GM20000 (cell line): ENCODE measurements at regions not wholly inside any gene's neighbourhood (a gene's known extent, or its start where the extent isn't known, plus 50 kb on each side); places are given as distances from the start of the nearest gene placed in this dataset.
"Not testable (repeated sequence)": the region's sequence is repeated elsewhere in the genome, so short reads cannot be mapped to it uniquely, and the experiment has no call there.

ENCODE experiments used
- DNase-seq: peaks from one replicate; pipeline ENCODE4 v3.0.0; 2012; ENCODE audit warnings: low spot score
- TF ChIP-seq, protein P1 (sequence below): IDR thresholded peaks from 2 replicates; pipeline ENCODE4 v1.5.1; 2012; ENCODE audit warnings: mild to moderate bottlenecking, control low read depth; ENCODE audit errors: extremely low read depth, missing control alignments

GRCh38 chr2:104945121-104945520 lies 91.2 kb downstream of the POU3F3 start:
- TF ChIP-seq, protein P1, sequence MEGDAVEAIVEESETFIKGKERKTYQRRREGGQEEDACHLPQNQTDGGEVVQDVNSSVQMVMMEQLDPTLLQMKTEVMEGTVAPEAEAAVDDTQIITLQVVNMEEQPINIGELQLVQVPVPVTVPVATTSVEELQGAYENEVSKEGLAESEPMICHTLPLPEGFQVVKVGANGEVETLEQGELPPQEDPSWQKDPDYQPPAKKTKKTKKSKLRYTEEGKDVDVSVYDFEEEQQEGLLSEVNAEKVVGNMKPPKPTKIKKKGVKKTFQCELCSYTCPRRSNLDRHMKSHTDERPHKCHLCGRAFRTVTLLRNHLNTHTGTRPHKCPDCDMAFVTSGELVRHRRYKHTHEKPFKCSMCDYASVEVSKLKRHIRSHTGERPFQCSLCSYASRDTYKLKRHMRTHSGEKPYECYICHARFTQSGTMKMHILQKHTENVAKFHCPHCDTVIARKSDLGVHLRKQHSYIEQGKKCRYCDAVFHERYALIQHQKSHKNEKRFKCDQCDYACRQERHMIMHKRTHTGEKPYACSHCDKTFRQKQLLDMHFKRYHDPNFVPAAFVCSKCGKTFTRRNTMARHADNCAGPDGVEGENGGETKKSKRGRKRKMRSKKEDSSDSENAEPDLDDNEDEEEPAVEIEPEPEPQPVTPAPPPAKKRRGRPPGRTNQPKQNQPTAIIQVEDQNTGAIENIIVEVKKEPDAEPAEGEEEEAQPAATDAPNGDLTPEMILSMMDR, result no peak
- no peak for DNase-seq

DNA sequence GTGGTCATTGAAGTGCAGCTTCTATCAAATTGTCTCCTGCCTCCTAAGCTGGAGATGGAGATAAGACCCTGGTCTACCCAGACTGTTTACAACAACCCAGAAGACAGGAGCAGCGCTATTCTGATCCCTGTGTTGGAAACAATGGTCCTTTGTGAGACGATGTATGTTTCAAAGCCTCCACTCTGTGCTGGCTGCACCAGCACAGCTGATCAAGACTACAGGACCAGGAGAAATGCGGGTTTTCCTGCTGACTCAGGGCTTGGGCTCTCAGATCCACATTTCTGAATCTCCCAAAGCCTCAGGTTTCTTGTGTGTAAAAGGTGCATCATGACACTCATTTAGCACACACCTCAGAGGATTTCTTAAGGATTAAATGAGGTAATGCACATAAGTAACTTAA lies 92.0 kb downstream of the POU3F3 start:
- no peak for DNase-seq
- TF ChIP-seq, protein P1, result no peak

DNA sequence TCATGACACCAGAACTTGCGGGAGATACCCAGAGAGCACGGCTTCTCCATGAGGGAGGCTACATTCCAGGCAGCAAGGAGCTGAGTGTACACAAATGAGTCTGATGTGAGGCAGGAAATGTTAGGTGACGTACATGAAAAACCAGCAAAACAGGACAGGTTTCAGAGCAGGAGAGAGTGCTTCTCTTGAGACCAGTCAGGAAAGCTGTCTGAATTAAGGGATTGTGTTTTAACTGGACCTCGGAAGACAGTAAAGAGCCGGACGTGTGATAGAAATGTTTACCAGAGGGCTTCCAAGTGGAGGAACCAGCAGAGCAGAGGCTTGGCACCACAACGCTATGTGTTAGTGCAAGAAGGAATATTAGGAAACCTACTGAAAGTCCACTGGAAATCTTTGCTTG lies 90.4 kb upstream of the MRPS9 start:
- DNase-seq, result not testable (repeated sequence)

GRCh38 chr2:104952976-104953375 lies 84.9 kb upstream of the MRPS9 start:
- no peak for DNase-seq

GRCh38 chr2:104965900-104966299 lies 72.0 kb upstream of the MRPS9 start:
- DNase-seq, result no peak
- TF ChIP-seq, protein P1, result no peak

More at GRCh38 chr2:104952976-104953375, 84.9 kb upstream of the MRPS9 start:
- TF ChIP-seq, protein P1, result no peak

DNA sequence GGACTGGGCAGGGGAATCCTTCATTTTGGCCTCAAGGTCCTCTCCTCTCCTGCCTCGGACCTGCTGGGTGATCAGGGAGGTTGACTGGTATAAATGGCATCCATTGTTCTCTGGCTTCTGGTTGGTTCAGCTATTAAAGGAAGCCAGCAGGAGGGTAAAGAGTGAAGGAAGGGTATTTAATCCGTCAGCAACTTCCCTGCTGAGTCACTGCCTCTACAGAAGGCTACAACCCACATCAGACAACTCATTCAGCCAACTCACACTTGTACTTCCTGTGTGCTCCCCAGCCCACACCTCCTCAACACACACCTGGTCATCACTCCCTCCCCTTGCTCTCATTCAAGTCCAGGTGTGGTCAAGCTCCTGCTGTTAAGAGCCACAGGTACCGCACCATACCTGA lies 68.3 kb upstream of the MRPS9 start:
- no peak for DNase-seq
- TF ChIP-seq, protein P1, result no peak

GRCh38 chr2:104975371-104975770 lies 62.5 kb upstream of the MRPS9 start:
- TF ChIP-seq, protein P1, result no peak
- no peak for DNase-seq

- no peak for DNase-seq
- TF ChIP-seq, protein P1, result no peak
Measured at GRCh38 chr2:104975851-104976250, 62.0 kb upstream of the MRPS9 start.
